GM18505 (cell line): ENCODE measurements at regions not wholly inside any gene's neighbourhood (a gene's known extent, or its start where the extent isn't known, plus 50 kb on each side); places are given as distances from the start of the nearest gene placed in this dataset.
A peak's percentile ranks its signal among the peaks of the same experiment; 100 is the strongest.

ENCODE experiments used
- ATAC-seq: cut with Tn5 transposase; IDR thresholded peaks from one replicate; pipeline ENCODE4 v1.9.1; 2021; ENCODE audit not compliant: unreplicated experiment
- POLR2A ChIP-seq: IDR thresholded peaks from 4 replicates; pipeline ENCODE4 v1.6.1; 2011; ENCODE audit warnings: borderline replicate concordance; ENCODE audit not compliant: insufficient read depth, insufficient read length; ENCODE audit errors: extremely low read depth

DNA sequence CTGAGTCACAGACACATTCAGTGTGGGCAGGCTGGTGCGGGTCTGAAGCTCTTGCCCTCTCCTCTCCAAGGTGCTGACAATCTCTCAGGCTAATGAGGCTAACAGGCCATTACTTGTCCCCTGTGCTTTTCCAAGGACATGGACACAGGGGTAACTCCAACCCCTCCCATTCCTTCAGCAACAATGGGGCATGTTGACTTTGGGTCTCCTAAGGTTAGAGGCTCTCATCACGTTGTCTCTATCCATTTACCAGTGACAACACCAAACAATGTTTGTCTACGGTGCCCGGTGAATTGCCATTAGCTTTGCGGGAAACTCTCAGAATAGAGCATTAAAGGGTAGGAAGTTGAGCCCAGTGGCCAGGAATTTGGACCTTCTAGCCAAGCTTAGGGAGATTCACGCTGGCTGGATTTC lies 101.6 kb upstream of the TNS3 start:
- TF ChIP-seq POLR2A, result no peak
- no peak for ATAC-seq

- no peak for TF ChIP-seq POLR2A
- ATAC-seq, result no peak
Observed at GRCh38 chr7:47682874-47683273, 101.0 kb upstream of the TNS3 start.

DNA sequence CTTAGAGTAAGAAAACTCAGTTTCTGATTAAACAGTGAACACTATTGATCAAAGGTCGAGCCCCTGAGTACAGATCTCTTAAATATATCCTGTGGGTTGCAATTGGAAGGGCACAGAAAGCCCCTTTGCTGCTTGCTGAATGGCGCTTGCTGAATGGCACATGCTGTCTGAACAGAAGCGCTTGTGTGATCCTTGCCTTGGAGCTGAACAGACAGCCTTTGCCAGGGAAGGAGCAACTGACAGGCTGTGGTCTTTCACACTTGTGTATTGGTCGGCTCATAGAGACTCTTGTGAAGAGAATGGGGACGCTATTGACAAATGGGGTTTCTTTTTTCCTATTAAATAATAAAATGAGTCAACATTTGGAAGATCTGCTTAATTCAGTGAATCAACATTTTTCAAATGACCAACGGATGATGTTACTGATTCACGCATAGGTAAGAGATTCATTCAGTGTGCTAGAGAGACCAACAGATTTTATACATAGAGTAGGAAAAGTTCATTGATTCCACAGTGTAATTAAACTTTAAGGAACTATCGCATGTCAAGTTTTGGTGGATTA lies 99.4 kb upstream of the TNS3 start:
- ATAC-seq, result no peak
- no peak for TF ChIP-seq POLR2A

GRCh38 chr7:47678641-47679380 lies 96.9 kb upstream of the TNS3 start:
- TF ChIP-seq POLR2A, result no peak
- ATAC-seq, result no peak

DNA sequence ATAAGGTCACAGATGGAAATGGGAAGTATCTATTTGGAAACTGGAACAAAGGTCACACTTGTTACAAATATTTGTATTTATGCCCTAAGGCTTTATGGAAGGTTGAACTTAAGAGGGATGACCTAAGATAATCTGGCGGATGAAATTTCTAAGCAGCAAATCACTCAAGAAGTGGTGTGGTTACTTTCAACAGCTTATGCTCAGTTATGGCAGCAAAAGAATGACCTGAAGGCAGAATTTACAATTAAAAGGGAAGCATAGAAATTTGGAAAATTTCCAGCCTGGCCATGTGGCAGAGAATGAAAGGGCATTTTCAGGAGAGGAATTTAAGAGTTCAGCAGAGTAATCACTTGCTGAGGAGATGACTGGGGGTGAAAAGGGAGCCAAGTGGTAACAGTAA lies 95.8 kb upstream of the TNS3 start:
- TF ChIP-seq POLR2A, result no peak
- ATAC-seq, result no peak

- no peak for TF ChIP-seq POLR2A
- no peak for ATAC-seq
Observed at GRCh38 chr7:47677093-47677492, 95.2 kb upstream of the TNS3 start.

DNA sequence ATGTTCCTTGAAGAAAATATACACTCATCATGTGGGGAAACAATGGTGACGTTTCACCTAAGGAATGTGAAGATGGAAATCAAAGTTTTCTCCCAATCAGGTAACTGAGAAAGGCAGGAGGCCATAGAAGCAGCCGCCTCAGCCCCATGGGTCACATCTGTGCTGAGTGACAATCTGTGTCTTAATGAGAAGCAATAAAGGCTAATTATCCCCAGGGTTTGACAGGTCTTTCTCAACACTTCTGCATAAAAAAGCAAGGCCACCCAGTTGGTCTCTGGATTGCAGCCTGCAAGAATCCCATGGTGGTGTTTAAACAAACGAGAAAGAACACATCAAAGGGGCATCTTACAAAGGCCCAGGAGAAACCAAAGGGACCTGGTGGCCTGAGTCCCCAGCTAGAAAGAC lies 91.1 kb upstream of the TNS3 start:
- ATAC-seq, result no peak
- TF ChIP-seq POLR2A, result no peak

- TF ChIP-seq POLR2A, result no peak
- ATAC-seq, result no peak
Observed at GRCh38 chr7:47672271-47672791, 90.4 kb upstream of the TNS3 start.

GRCh38 chr7:47671358-47671757 lies 89.4 kb upstream of the TNS3 start:
- ATAC-seq, result no peak
- no peak for TF ChIP-seq POLR2A

DNA sequence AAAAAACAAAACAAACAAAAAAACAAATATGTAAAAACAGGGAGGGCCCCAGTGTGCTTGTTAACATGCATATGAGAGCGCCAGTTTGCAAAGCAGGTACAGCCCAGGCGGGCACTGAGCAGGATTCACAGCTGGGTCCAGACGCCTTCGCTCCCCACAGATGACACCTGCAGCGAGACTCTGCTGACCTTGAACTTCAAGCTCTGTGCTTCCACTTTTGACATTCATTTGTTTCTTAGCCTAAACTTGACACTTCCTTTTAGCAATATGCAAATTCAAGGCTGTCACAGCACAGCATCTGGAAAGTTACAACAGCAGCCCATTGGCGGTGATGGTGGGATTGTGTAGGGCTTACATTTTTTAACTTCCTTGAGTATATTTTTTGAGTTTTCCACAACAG lies 88.8 kb upstream of the TNS3 start:
- peak; percentile 57 for TF ChIP-seq POLR2A
- peak; percentile 75 for ATAC-seq

DNA sequence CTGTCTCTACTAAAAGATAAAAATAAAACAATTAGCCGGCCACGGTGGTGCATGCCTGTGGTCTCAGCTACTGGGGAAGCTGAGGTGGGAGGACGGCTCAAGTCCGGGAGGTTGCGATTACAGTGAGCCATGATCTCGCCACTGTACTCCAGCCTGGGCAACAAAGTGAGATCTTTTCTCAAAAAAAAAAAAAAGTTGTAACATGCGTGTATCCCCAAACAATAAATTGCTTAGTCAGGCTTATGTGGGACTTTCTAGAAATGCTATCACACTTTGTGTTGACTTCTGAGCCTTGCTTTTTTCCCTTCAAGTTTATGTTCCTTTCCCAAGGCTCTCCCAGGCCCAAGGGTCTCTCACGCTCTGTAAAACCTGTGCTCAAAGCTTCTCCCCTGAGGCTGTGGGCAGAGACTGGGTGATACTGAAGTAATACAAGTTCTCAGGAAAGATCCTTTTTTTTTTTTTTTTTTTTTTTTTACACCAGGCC lies 88.0 kb upstream of the TNS3 start:
- TF ChIP-seq POLR2A, result no peak
- no peak for ATAC-seq

GRCh38 chr7:47669178-47669891 lies 87.4 kb upstream of the TNS3 start:
- TF ChIP-seq POLR2A, result no peak
- ATAC-seq, result peak; percentile 89

DNA sequence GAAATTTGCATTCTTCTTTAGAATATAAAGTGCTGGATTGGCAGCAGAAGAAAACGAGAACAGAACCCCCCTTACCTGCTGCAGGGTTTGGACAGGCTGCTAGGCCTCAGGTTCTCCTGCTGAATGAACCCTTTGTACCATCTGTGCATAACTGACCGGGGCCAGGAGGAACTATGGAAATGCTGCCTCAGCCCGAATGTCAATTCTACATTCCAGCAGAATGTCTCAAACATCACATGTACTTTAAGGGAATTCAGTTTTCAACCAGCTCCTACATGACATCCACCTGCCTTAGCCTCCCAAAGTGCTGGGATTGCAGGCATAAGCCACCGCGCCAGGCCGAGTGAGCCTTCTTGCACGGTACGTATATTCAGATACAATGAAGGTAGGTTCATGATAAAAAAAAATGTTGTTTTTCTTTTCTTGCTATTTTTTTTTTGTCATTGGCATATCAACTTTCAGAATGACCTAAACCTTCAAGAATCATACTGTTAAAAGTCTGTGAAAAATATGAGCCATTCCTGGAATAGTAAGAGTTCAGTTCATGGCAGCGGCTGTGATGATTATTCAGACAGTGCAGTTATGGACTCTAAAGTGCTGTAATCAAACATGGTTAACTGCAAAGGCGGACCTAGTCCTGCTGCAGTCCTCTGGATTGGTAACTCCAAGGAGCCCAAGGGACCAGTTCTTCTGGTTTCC lies 84.4 kb upstream of the TNS3 start:
- TF ChIP-seq POLR2A, result no peak
- no peak for ATAC-seq
